Left lung (tissue), 4 donors: ENCODE measurements at regions not wholly inside any gene's neighbourhood (a gene's known extent, or its start where the extent isn't known, plus 50 kb on each side); places are given as distances from the start of the nearest gene placed in this dataset.

ENCODE experiments used
- ATAC-seq: fragments of 200-7000 bp; cut with Tn5 transposase; one replicate; pipeline ENCODE4 v1.9.1; 2020; ENCODE audit warnings: moderate library complexity
- DNase-seq, 4 donors: peaks; one replicate each; pipeline ENCODE4 v3.0.0-alpha.2; 2013 to 2020
- H3K27ac ChIP-seq, 2 donors: fragments of 200-600 bp; sonication (generic) in 1 of 2; one replicate each; pipeline versions ENCODE4 v1.5.0 to v1.8.0; 2020 to 2021
- H3K27me3 ChIP-seq, 2 donors: fragments of 200-600 bp; sonication (generic) in 1 of 2; one replicate each; pipeline versions ENCODE4 v1.5.0 to v1.8.0; 2020 to 2021
- H3K36me3 ChIP-seq, 2 donors: fragments of 200-600 bp; sonication (generic) in 1 of 2; one replicate each; pipeline versions ENCODE4 v1.5.0 to v1.8.0; 2020 to 2021
- H3K4me1 ChIP-seq, 2 donors: fragments of 200-600 bp; one replicate each; pipeline ENCODE4 v1.8.0; 2021
- H3K4me3 ChIP-seq, 2 donors: fragments of 200-600 bp; sonication (generic) in 1 of 2; one replicate each; pipeline versions ENCODE4 v1.5.0 to v1.8.0; 2020 to 2021; ENCODE audit warnings: mild to moderate bottlenecking in 1 of 2
- H3K9me3 ChIP-seq, 2 donors: fragments of 200-600 bp; sonication (generic) in 1 of 2; one replicate each; pipeline versions ENCODE4 v1.5.0 to v1.8.0; 2020 to 2021
- intact Hi-C, 2 donors: fragments of 100-400 bp; cut with DNase I; formaldehyde crosslinking; loops; one replicate each; pipeline versions ENCODE4 v1.11.2 to v1.14.2; 2022
- TF ChIP-seq, protein P1 (sequence below), 2 donors: fragments of 200-600 bp; sonication (generic) in 1 of 2; IDR thresholded peaks; one replicate each; pipeline versions ENCODE4 v1.5.0 to v1.8.0; 2021; ENCODE audit warnings: antibody characterized with exemption in 2 of 2
- donor health status: DM: no; HTN: yes; CAD: no.
- donor health status: DM: no; HTN: no; CAD: no.

DNA sequence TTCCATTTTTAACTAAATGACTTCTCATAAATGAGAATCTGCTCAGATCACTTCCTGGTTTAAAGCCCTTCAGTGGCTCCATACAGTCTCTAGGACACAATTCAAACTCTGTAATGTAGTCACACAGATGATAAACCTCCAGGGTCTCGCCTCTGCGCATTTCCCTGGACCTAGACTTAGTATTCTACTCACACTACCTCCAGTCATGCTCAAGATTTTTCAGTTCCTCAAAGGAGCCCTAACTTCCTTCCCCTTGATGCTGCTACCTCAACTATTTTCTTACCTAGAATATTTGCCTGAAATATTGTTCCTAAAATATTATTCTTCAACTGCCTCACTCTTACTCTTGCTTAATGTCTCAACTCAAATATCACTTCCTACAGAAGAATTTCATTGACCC is 86.7 kb upstream of the TPP2 start:
- Histone ChIP-seq H3K4me1 (no peaks in the 10 kb centered on the region), H3K36me3 (no peaks in the 10 kb centered on the region), H3K27ac (no peak overlapping the region), H3K27me3 (no peaks in the 10 kb centered on the region), H3K9me3 (no peaks in the 10 kb centered on the region), H3K4me3 (no peak overlapping the region)
- intact Hi-C loops: no loop called here
- no peak for DNase-seq
- TF ChIP-seq, protein P1, sequence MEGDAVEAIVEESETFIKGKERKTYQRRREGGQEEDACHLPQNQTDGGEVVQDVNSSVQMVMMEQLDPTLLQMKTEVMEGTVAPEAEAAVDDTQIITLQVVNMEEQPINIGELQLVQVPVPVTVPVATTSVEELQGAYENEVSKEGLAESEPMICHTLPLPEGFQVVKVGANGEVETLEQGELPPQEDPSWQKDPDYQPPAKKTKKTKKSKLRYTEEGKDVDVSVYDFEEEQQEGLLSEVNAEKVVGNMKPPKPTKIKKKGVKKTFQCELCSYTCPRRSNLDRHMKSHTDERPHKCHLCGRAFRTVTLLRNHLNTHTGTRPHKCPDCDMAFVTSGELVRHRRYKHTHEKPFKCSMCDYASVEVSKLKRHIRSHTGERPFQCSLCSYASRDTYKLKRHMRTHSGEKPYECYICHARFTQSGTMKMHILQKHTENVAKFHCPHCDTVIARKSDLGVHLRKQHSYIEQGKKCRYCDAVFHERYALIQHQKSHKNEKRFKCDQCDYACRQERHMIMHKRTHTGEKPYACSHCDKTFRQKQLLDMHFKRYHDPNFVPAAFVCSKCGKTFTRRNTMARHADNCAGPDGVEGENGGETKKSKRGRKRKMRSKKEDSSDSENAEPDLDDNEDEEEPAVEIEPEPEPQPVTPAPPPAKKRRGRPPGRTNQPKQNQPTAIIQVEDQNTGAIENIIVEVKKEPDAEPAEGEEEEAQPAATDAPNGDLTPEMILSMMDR (IDR thresholded peaks at IDR 0.05): no peak
- no peak for ATAC-seq

DNA sequence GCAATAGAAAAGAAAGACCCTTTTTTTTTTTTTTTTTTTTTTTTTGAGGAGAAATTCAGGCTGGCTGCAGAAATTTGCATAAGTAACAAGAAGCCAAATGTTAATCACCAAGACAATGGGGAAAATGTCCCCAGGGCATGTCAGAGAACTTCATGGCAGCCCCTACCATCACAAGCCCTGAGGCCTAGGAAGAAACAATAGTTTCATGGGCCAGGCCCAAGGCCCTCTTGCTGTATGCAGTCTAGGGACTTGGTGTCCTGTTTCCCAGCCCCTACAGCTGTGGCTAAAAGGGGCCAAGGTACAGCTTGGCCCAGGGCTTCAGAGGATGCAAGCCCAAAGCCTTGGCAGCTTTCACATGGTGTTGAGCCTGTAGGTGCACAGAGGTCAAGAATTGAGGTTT is 88.4 kb upstream of the TPP2 start:
- no peak for ATAC-seq
- intact Hi-C loops: no loop called here

DNA sequence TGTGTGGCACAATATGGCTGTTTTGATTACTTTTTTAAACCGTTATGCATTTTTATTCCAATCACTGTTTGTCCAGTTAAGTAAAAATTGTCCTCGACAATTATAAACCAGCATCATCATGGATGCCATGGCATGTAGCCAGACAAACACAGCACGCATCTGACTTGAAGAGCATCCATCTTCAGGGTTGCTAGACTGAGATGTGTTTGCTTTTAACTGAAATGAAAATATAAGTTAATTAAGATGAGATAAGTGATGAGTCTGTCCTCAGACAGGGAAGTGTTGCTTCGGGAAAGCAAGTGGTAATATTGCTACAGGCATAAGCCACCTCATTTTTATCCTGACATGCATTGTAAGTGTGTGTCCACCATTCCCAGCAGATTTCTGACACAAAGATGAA is 92.8 kb upstream of the TPP2 start:
- ATAC-seq (no peak), DNase-seq (no peak)
- no peaks in the 10 kb centered on the region for H3K27me3 ChIP-seq
- no peaks in the 10 kb centered on the region for H3K4me1 ChIP-seq
- no peak overlapping the region for H3K4me3 ChIP-seq
- H3K27ac ChIP-seq: no peak overlapping the region
- intact Hi-C loops: no loop called here
- H3K9me3 ChIP-seq: no peaks in the 10 kb centered on the region
- TF ChIP-seq, protein P1 (IDR thresholded peaks at IDR 0.05): no peak
- no peaks in the 10 kb centered on the region for H3K36me3 ChIP-seq

More for the DNA sequence above, 88.4 kb upstream of the TPP2 start:
- H3K4me1 ChIP-seq: no peaks in the 10 kb centered on the region
- no peak for DNase-seq
- no peaks in the 10 kb centered on the region for H3K36me3 ChIP-seq
- H3K4me3 ChIP-seq: no peak overlapping the region
- H3K27ac ChIP-seq: no peak overlapping the region
- TF ChIP-seq, protein P1 (IDR thresholded peaks at IDR 0.05): no peak
- no peaks in the 10 kb centered on the region for H3K27me3 ChIP-seq
- no peaks in the 10 kb centered on the region for H3K9me3 ChIP-seq

DNA sequence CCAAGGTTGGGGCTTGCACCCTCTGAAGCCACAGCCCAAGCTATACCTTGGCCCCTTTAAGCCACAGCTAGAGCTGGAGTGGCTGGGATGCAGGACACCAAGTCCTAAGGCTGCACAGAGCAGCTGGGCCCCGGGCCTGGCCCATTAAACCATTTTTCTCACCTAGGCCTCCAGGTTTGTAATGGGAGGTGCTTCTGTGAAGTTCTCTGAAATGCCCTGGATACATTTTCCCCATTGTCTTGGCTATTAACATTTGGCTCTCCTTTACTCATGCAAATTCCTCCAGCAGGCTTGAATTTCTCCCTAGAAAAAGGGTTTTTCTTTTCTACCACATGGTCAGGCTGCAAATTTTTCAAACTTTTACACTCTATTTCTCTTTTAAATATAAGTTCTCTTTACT is 93.8 kb upstream of the FGF14 start:
- TF ChIP-seq, protein P1 (IDR thresholded peaks at IDR 0.05): no peak
- intact Hi-C loops: no loop called here
- Histone ChIP-seq H3K9me3 (peaks cover 0 to 3% of the 10 kb centered on the region in 2 donors), H3K27ac (no peak overlapping the region), H3K36me3 (no peaks in the 10 kb centered on the region), H3K27me3 (no peaks in the 10 kb centered on the region), H3K4me3 (no peak overlapping the region), H3K4me1 (no peaks in the 10 kb centered on the region)
- ATAC-seq (no peak), DNase-seq (no peak)

DNA sequence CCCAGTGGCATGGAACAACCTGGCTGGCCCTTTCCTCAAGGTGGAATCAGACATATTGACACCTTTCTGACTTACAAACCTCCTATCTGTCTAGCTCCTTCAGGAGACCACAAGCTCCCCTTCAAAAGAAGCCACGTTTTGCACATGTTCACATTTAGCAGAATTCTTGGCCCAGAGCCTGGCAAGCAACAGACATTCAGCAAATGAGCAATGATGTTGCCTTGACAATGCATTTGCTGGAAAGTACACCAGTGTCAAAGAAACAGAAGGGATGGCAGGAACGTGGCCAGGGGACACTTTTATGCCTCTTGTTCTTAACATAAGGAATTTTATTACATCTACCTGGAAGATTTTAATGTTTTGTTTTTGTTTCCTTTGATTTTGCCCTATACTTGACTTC is 85.5 kb upstream of the FGF14 start:
- TF ChIP-seq, protein P1 (IDR thresholded peaks at IDR 0.05): no peak
- Histone ChIP-seq H3K27ac (no peak overlapping the region), H3K27me3 (no peaks in the 10 kb centered on the region), H3K4me3 (no peak overlapping the region), H3K9me3 (no peaks in the 10 kb centered on the region), H3K4me1 (no peaks in the 10 kb centered on the region), H3K36me3 (no peaks in the 10 kb centered on the region)
- intact Hi-C loops: no loop called here
- DNase-seq (no peak), ATAC-seq (no peak)
